ENCODE measurements at regions not wholly inside any gene's neighbourhood (a gene's known extent, or its start where the extent isn't known, plus 50 kb on each side); places are given as distances from the start of the nearest gene placed in this dataset.

- TF ChIP-seq, protein P1, sequence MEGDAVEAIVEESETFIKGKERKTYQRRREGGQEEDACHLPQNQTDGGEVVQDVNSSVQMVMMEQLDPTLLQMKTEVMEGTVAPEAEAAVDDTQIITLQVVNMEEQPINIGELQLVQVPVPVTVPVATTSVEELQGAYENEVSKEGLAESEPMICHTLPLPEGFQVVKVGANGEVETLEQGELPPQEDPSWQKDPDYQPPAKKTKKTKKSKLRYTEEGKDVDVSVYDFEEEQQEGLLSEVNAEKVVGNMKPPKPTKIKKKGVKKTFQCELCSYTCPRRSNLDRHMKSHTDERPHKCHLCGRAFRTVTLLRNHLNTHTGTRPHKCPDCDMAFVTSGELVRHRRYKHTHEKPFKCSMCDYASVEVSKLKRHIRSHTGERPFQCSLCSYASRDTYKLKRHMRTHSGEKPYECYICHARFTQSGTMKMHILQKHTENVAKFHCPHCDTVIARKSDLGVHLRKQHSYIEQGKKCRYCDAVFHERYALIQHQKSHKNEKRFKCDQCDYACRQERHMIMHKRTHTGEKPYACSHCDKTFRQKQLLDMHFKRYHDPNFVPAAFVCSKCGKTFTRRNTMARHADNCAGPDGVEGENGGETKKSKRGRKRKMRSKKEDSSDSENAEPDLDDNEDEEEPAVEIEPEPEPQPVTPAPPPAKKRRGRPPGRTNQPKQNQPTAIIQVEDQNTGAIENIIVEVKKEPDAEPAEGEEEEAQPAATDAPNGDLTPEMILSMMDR (conservative IDR thresholded peaks at IDR 0.05; ENCODE audit: low read depth, low read length) = no peak
- TF ChIP-seq EZH2 (IDR thresholded peaks at IDR 0.05; ENCODE audit: borderline replicate concordance, low read depth, low read length, poor library complexity, severe bottlenecking) = no peak
Observed at GRCh38 chr15:89398896-89399237, 64.2 kb upstream of the POLG start.
